ENCODE measurements at regions not wholly inside any gene's neighbourhood (a gene's known extent, or its start where the extent isn't known, plus 50 kb on each side); places are given as distances from the start of the nearest gene placed in this dataset.

- TF ChIP-seq POLR2AphosphoS5 (IDR thresholded peaks at IDR 0.05; ENCODE audit: low read depth, low read length) (no peak), TAF1 (IDR thresholded peaks at IDR 0.05; ENCODE audit: borderline replicate concordance, insufficient read depth, low read length) (no peak), FOXP2 (optimal IDR thresholded peaks at IDR 0.05; ENCODE audit: borderline replicate concordance, extremely low read depth, extremely low read length, insufficient read depth) (no peak), SIN3A (IDR thresholded peaks at IDR 0.05; ENCODE audit: borderline replicate concordance, insufficient read depth, low read length) (no peak)
- TF ChIP-seq, protein P1, sequence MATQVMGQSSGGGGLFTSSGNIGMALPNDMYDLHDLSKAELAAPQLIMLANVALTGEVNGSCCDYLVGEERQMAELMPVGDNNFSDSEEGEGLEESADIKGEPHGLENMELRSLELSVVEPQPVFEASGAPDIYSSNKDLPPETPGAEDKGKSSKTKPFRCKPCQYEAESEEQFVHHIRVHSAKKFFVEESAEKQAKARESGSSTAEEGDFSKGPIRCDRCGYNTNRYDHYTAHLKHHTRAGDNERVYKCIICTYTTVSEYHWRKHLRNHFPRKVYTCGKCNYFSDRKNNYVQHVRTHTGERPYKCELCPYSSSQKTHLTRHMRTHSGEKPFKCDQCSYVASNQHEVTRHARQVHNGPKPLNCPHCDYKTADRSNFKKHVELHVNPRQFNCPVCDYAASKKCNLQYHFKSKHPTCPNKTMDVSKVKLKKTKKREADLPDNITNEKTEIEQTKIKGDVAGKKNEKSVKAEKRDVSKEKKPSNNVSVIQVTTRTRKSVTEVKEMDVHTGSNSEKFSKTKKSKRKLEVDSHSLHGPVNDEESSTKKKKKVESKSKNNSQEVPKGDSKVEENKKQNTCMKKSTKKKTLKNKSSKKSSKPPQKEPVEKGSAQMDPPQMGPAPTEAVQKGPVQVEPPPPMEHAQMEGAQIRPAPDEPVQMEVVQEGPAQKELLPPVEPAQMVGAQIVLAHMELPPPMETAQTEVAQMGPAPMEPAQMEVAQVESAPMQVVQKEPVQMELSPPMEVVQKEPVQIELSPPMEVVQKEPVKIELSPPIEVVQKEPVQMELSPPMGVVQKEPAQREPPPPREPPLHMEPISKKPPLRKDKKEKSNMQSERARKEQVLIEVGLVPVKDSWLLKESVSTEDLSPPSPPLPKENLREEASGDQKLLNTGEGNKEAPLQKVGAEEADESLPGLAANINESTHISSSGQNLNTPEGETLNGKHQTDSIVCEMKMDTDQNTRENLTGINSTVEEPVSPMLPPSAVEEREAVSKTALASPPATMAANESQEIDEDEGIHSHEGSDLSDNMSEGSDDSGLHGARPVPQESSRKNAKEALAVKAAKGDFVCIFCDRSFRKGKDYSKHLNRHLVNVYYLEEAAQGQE (IDR thresholded peaks at IDR 0.05; ENCODE audit: insufficient read depth in 1 of 2, low read depth in 2 of 2, low read length in 2 of 2), result no peak
Observed at GRCh38 chr7:138289082-138289481, 171.0 kb upstream of the TRIM24 start.

GRCh38 chr7:138289864-138290263, 170.2 kb upstream of the TRIM24 start:
- TF ChIP-seq, protein P1 (IDR thresholded peaks at IDR 0.05; ENCODE audit: insufficient read depth in 1 of 2, low read depth in 2 of 2, low read length in 2 of 2), result no peak
- TF ChIP-seq TAF1 (IDR thresholded peaks at IDR 0.05; ENCODE audit: borderline replicate concordance, insufficient read depth, low read length) (no peak), SIN3A (IDR thresholded peaks at IDR 0.05; ENCODE audit: borderline replicate concordance, insufficient read depth, low read length) (no peak), POLR2AphosphoS5 (IDR thresholded peaks at IDR 0.05; ENCODE audit: low read depth, low read length) (no peak)

DNA sequence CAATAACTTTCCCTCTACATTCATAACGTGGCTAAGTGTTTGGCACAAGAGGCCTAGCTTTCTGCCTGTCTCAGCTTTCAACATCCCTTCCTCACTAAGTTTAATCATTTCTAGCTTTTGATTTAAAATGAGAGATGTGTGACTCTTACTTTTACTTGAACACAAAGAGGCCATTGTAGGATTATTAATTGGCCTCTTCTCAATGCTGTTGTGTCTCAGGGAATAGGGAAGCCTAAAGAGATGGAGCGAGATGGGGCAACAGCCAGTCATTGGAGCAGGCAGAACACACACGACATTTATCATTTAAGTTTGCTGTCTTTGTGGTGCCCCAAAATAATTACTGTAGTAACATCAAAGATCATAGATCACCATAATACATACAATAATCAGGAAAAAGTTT, 167.1 kb upstream of the TRIM24 start:
- no peak for TF ChIP-seq SIN3A (IDR thresholded peaks at IDR 0.05; ENCODE audit: borderline replicate concordance, insufficient read depth, low read length)
- TF ChIP-seq, protein P1 (IDR thresholded peaks at IDR 0.05; ENCODE audit: insufficient read depth in 1 of 2, low read depth in 2 of 2, low read length in 2 of 2), result no peak
- no peak for TF ChIP-seq POLR2AphosphoS5 (IDR thresholded peaks at IDR 0.05; ENCODE audit: low read depth, low read length)
- no peak for TF ChIP-seq FOXP2 (optimal IDR thresholded peaks at IDR 0.05; ENCODE audit: borderline replicate concordance, extremely low read depth, extremely low read length, insufficient read depth)
- TF ChIP-seq TAF1 (IDR thresholded peaks at IDR 0.05; ENCODE audit: borderline replicate concordance, insufficient read depth, low read length), result no peak

GRCh38 chr7:138295049-138295637, 164.9 kb upstream of the TRIM24 start:
- TF ChIP-seq SIN3A (IDR thresholded peaks at IDR 0.05; ENCODE audit: borderline replicate concordance, insufficient read depth, low read length) (no peak), TAF1 (IDR thresholded peaks at IDR 0.05; ENCODE audit: borderline replicate concordance, insufficient read depth, low read length) (no peak), FOXP2 (optimal IDR thresholded peaks at IDR 0.05; ENCODE audit: borderline replicate concordance, extremely low read depth, extremely low read length, insufficient read depth) (no peak), POLR2AphosphoS5 (IDR thresholded peaks at IDR 0.05; ENCODE audit: low read depth, low read length) (no peak)
- TF ChIP-seq, protein P1 (IDR thresholded peaks at IDR 0.05; ENCODE audit: insufficient read depth in 1 of 2, low read depth in 2 of 2, low read length in 2 of 2), result no peak

GRCh38 chr7:138297526-138297925, 162.5 kb upstream of the TRIM24 start:
- TF ChIP-seq, protein P1 (IDR thresholded peaks at IDR 0.05; ENCODE audit: insufficient read depth in 1 of 2, low read depth in 2 of 2, low read length in 2 of 2), result no peak
- TF ChIP-seq FOXP2 (optimal IDR thresholded peaks at IDR 0.05; ENCODE audit: borderline replicate concordance, extremely low read depth, extremely low read length, insufficient read depth) (no peak), SIN3A (IDR thresholded peaks at IDR 0.05; ENCODE audit: borderline replicate concordance, insufficient read depth, low read length) (no peak), POLR2AphosphoS5 (IDR thresholded peaks at IDR 0.05; ENCODE audit: low read depth, low read length) (no peak), TAF1 (IDR thresholded peaks at IDR 0.05; ENCODE audit: borderline replicate concordance, insufficient read depth, low read length) (no peak)
